GM21619 (cell line): ENCODE measurements at regions not wholly inside any gene's neighbourhood (a gene's known extent, or its start where the extent isn't known, plus 50 kb on each side); places are given as distances from the start of the nearest gene placed in this dataset.

Source experiments
- ATAC-seq: cut with Tn5 transposase; IDR thresholded peaks from one replicate; pipeline ENCODE4 v1.9.1; 2021; ENCODE audit not compliant: unreplicated experiment

DNA sequence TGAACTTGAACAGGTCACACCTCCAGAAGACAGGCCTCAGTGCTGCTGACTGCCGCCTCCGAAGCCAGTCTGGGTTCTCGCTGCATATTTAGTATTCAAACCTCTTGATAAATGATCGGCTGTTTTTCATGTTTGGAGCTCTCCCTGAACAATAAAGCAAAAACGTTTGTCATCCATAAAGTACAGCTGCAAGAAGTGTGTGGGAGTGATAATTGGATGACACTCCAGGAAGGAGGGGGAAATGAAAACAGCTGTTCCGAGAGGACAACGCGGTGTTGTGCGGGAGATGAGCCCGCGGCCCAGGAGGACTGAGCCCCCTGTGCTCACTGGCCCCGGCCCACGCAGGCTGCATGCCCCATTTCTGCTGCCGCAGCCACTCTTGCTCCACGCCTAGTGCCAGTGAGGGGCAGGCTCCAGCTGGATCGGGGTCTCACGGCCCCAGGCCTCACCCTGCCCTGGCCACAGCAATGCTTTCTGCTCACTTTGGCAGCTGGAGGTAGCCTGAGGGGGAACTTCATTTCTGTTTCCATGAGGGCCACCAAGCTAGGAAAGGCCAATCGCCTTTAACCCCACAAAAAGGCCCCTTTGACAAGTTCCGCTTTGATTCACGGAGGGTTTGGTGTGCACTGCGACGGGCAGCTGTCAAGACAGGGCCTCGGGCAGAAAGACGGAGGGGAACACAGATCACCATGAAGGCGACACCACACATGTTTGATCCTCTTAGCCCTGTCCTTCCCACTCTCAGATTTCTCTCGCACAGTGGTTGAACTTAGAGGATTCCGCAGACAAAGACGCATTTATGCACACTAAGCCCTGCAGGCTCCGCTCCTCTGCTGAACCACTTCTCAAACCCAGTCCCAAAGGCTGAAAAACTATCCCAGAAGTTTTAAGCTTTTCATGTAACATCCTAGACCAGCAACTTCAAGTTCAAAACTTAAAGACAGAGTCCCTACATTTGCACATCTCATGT lies 537.6 kb downstream of the EFNB2 start:
- no peak for ATAC-seq

DNA sequence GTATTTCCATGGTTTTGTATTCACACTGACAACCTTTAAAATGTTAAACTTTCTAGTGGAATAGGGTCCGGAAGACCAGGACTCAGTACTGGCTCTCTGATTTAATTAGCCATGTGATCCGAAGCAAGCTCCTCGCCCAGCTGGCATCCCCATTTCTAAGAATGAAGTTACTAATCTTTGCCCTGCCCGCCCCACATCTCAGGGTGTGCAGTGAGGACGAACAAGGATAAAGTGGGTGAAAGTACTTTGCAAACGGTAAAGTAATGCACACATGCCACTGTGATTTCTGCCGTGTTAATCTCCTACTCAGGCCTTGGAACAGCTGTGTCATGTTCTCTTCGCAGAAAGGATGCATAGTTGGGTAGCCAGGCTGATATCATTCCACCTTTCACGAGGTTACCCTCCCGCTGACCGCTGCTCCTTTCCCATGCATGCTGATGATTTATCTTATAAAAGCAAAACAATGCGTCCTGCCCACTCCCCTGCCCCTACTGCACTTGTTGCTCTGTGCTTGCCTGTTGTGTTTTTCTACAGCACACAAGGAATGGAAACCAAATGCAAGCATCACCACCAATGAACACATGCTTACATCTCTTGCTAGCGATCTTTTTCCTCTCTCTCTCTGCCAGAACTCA lies 539.0 kb downstream of the EFNB2 start:
- ATAC-seq: no peak

DNA sequence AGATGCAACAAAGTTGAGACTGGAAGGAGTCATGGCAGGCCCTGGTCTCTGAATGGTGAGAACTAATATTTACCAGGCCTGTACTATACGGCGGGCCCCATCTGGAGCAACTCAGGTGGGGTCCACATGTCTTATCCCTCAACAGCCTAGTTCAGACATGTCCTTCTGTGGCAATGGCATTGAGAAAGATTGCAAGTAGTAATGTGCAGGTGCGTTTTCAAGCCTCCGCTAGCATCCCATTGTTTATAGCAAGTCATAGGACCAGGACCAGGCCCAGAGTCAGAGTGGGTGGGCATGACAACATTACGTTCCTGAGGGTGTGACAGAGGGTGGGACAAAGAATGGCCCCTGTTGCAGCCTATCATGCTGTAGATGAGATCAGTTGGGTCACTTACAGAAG lies 541.1 kb downstream of the EFNB2 start:
- no peak for ATAC-seq

DNA sequence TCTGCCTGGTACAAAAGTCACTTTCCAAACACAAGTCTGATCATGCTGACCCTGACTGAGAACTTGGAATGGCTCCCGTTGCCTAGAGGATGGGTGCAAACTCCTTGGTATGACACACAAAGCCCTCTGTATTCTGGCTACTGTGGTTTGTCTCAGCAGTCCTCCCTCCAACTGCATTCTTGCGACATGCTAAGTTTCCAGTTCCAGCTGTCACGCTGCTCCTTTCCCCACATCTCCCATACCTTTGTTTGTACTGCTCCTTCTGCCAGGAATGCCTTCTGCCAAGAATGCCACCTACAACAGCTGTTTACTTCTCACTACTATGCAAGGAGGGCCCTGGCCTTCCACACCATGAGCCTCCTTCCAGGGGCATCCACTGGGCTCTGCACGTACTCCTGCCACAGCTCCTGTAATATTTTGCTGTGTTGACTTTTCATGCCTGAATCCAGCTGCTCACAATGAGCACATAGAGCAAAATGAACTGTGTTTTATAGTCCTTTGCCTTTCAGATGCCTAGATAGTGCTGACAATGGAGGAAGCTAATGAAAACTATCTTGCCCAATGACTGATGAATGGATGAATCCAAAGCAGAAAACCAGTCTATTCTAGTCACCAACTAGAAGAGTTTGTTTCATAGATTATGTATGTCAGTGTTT lies 543.7 kb downstream of the EFNB2 start:
- ATAC-seq: no peak

DNA sequence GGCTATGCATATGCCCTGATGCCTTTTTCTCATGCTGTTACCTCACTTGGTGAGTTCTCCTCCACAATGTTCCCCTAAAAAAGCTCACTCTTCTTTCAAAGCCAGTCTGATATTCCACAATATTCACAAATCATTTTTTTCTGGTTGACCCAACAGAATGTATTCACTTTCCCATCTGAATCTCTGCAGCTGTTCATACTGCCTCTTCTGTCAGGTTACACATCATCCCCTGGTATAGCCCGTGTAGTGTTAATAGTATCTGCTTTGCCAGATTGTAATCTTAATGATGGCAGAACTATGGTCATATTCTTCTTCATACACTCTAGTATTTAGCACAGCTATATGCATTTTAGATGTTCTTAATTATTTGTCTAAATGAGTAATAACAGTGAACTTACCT lies 544.3 kb downstream of the EFNB2 start:
- ATAC-seq: no peak

DNA sequence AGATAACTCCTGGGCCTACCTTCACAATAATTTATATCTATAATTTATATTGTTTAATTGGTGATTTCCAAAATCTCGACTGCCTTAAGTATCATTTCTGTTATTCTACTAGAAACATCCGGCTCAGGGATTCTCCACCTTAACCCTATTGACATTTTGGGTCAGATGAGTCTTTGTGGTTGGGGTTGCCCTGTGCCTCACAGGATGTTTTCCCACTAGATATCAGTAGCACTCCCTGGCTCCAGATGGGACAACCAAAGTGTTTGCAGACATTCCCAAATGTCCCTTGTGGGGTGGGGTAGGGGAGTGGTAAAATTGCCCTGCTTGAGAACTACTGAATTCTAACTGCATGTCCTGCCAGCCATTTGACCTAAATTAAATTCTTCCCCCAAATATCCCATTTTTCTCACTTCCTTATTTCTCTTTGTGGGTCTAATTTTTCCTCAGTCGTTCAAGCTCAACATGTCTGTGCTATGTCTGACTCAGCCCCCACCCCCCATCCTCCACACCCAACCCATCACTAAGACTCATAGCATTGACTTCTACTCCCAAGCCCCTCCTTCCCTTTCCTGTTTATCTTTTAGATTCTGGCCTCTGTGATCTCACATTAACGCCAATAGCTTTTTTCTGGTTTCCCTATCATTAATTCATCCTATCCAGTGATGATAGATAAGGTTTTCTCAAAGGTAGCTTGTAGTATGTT lies 545.1 kb downstream of the EFNB2 start:
- no peak for ATAC-seq

DNA sequence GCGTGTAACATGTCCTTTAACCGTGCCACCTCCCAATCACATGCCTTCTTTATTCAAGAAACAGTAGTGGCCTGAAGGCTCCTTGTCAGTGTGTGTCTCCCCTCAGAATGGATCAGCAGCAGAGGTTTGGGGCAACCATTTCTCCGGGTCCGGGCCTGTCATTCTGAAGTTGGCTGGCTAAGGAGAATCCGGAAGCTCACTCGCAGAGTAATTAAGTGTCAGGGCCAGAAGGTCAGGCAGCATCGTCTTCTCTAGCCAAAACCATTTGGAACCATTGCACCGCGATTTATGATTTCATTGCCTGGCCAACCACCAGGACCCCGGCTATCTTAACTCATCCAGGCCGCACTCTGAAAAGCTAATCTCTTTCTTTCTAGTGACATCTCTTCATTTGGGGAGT lies 550.8 kb downstream of the EFNB2 start:
- no peak for ATAC-seq

DNA sequence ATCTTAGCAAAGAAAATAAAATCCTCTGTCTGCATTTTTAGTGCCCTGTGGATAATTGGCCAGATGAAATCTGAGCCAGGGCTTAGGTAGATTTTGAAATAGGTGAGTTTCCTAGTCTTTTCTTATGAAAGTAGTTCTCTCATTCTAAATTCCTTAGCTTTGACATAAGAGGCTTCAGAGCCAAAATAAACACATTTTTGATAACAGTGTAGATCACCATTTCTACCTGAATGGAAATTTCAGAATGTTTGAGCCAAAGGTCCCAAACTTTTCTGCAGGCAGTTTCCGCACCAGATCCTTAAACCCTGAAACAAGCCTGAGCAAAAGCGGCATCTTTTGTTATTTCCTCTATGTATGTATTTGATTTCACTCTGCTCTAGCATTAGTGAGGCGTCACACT lies 551.2 kb downstream of the EFNB2 start:
- ATAC-seq: no peak

DNA sequence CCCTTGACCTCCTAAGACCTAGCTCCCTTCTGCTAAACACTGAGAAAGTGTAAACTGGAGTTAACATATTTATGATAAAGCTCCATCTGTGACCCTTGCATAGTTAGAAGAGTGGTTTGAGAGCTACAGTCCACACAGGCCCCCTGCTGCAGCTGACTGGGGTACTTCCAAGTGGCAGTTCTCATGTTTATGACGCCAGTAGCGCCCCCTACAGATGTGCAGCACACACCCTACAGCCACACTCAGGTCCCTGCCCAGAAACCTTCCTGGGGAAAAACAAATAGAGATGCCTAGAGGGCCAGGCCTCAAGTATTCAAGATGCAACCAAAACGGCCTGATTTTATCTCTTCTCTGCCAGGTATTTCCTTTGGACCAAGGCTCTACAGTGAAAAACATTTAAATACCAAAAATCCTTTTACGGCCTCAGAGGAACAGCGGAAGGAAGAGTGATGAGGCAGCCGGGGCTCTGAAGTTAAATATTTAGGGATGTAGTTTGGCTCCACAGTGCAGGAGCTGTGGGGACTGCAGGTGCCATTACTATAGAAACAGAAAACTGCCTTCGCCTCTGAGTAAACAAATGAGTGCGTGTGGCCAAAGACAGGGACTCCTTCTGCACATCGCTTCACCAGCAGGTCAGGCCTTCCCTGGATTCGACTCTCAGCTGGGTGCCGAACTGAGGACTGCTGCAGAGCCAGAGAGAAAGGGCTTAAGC lies 553.1 kb downstream of the EFNB2 start:
- no peak for ATAC-seq

DNA sequence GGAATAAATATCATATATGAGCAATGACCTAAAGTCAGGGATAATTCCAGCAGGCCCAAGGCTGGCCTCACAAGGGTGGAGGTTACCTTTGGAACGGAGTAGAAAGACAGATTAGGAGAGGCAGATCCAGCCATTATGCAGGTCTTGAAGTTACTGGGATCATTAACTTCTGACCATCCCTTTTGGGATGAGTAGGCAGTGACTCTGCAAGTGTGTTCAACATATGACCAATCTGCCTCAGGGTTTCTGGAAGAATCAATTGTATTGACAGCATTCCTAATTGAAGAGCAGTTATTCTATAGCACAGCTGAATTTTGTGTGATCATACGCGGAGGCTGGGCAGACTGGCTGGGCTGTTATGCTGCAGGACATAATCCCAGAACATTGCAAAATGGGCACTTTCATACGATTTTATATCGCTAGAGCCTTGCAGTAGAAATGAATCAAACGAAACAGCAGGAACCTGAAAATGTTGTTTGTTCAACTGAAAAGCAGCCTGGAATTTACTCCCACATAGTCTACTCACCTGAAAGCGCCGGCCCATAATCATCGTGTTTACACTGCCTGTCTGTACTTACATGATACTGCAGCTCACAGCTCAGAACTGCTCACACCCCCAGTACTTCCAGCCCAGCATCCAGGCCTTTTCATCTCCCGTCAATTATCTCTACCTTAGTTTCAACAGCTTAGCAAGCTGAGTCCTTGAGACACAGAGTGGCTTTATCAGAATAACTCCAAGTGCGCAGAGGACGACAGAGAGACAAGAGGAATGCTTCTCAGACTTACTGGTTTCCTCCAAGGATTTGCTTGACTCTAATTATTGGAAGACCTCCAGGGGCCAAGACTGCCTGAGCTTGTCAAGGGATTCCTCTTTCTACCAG lies 556.1 kb downstream of the EFNB2 start:
- no peak for ATAC-seq

DNA sequence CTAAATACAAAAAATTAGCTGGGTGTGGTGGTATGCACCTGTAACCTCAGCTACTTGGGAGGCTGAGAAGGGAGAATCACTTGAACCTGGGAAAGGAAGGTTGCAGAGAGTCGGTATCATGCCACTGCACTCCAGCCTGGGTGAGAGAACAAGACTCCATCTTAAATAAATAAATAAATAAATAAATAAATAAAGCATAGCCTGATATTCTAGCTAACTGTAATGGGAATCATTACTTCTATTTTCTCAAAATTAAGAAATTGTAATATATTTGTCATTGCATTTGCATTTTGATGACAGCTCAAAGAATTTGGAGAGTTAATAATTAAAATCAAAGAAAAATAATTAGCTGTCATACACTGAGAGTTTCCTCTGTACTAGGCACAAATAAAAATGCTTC lies 561.1 kb downstream of the EFNB2 start:
- ATAC-seq: no peak

DNA sequence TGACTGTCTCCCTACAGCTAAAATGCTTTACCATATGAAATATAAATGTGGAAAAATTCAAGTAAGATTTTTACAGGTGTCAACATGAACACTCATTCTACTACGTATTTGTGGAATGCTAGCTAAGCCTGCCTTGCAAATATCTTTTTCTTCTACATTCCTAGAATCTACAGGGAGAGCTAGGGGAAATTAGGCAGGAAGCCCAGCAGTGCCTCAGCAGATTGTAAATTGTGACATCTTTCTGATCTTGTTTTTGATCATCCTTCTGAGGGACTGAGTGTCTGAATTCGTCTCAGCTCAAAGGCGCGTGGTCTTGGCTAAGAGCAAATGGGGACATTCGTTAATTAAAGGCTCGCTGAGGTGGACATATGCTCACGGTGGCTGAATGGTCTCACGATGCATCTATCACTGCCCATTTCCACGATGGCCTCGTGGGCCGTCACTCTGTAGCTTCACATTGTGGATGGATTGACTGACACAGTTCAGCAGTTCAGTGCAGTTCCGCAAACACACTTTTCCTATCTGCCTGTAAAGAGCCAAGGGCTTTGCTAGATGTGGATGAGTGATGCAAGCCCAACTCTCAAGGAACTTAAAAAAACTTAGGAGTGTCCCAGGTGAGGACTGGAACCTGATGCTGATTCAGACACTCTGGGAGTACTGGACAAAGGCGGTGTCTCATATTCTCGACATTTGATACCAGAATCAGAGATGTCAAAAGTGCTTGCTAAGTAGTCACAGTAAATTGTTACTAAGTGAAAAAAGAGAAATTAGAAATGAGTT lies 562.5 kb downstream of the EFNB2 start:
- no peak for ATAC-seq

DNA sequence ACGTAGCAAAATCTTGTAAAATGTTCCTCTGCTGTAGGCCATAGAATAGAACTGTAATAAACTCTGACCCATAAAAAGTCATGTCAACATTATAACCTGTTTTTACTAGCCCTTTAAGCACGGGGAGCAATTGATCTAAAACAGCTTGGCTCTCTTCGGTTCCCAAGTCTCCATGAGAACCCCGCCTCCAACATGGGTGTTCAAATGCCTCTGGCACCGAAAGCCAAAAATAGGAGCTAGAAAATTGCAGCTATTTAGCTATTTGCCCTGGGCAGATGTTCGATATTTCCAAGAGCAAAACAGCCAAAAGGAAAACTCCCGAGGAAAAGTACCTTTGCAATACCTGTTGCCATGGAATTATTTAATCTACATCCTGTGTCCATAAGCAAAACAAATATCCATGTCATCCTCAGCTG lies 563.1 kb downstream of the EFNB2 start:
- ATAC-seq: no peak

DNA sequence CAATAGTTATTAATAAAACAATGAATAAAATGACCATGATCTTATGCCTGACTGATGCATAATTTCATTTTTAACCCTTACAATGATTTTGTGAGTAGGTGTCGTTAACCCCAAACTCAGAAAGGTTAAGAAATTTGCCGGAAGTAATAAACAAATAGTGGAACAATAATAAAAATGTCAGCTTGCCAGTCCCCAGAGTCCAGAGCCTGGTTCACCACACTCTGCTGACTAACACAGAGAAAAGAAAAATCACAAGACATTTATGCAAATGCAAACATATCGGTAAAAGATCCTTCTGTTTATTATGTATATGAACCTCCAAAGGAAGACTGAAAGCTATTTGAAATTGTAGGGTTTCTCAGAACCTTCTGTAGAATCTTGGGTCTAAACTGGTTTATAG lies 563.7 kb downstream of the EFNB2 start:
- no peak for ATAC-seq

DNA sequence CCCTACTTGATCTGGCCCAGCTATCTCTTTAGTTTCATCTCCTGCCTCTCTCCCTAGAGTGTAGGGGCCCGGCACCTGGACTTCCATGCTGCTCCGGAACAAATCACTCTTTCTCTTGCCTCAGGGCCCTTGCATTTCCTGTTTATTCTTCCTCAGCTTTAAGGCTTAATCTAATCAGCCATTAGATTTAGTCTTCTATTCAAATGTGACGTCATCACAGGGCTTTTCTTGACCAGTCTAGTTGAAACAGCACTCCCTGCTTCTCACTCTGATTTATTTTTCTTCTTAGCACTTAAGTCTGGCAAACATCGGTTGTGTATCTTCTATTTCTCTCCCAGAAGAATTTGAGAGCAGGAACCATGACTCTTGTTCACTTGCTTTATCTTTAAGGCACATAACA lies 564.1 kb downstream of the EFNB2 start:
- ATAC-seq: no peak

DNA sequence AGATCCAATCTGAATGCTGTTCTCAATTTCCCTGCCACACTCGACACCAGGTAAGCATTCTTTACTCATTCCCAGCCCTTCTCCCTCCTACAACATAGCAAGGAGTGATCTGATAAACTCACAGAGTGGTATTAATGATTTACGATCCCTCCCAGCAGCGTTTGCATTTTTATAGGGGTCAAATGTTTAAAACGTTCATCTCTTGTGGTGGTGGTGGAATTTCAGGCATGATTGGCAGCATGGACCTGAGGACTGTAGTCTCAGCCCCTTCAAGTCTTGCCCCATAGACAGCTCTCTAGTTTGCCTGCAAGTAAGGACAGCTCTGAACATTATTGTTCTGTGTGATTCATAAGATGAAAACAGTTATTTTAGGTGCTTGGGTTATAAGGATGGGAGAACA lies 565.7 kb downstream of the EFNB2 start:
- ATAC-seq: no peak

DNA sequence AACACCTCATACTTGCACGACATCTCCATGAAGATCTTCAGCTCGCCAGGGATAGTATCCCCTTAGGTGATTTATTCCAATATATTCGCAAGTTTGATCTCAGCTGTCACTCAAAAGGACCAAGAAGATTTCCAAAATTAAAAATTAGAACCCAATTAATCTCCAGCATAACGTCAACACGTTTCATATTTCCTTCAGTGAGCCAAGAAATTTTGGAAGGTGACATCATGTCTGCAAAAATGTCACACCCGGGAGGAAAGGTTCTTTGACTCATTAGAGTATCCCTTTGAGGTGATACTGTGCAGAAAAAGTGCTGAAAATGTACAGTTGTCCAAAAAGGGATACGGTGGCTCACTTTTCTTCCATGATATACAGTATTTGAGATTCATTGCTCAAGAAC lies 569.6 kb downstream of the EFNB2 start:
- ATAC-seq: no peak

DNA sequence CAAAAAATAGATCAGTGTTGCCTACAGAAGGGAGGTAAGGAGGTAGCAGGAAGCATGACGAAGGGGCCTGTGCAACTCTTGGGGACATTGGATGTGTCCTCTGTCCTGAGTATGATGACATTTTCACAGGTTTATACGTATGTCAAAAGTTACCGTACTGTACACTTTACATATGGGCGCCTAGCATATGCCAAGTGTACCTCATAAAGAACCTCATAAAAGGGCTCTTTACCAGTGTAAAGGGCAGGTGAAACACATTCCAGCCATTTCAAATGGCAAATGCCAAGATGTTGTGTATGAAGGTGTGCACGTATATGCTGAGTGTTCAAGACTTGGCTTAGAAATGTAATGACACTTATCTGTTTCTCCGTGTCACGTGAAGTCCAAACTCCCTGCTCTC lies 573.4 kb downstream of the EFNB2 start:
- ATAC-seq: no peak

DNA sequence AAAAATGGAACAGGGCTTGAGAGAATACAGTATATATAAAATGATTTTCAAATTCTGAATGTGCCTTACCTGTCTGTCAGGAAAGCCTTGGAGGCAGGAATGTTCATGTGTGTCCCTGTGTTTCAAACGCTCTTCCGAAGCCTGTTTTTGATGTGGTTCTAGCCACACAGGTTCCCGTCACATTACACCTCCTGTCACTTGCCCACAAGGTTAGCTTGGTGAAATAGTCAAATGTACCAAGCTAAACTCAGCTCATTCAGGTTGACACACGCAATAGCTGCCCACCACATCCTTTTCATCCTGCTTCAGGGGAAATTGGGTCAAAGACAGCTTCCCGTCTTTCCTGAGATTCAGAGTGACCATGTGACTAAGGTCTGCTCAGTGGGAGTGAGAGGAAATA lies 574.0 kb downstream of the EFNB2 start:
- no peak for ATAC-seq
